Gastrocnemius medialis (tissue), 4 donors: ENCODE measurements at regions not wholly inside any gene's neighbourhood (a gene's known extent, or its start where the extent isn't known, plus 50 kb on each side); places are given as distances from the start of the nearest gene placed in this dataset.

ENCODE experiments used
- ATAC-seq, 2 donors: fragments of 150-250 bp; one replicate each; pipeline ENCODE4 v1.9.1; 2016
- DNase-seq, 2 donors: peaks; one replicate each; pipeline ENCODE4 v3.0.0-alpha.2; 2019
- H3K27ac ChIP-seq, 4 donors: fragments of 200-600 bp; sonication (generic); 1 replicate in 1 of 4; 2 replicates in 3 of 4; pipeline ENCODE4 v1.5.1; 2016 to 2018; ENCODE audit warnings: mild to moderate bottlenecking in 2 of 4, moderate library complexity in 1 of 4
- H3K27me3 ChIP-seq, 3 donors: fragments of 200-600 bp; sonication (generic) in 2 of 3; 1 replicate in 1 of 3; 2 replicates in 2 of 3; pipeline versions ENCODE4 v1.5.1 to v1.6.0; 2016 to 2019; ENCODE audit warnings: mild to moderate bottlenecking in 1 of 3, moderate library complexity in 1 of 3
- H3K36me3 ChIP-seq, 2 donors: fragments of 200-600 bp; sonication (generic) in 1 of 2; one replicate each; pipeline ENCODE4 v1.5.1; 2017 to 2018
- H3K4me1 ChIP-seq, 2 donors: fragments of 200-600 bp; sonication (generic) in 1 of 2; one replicate each; pipeline ENCODE4 v1.5.1; 2016 to 2017; ENCODE audit warnings: mild to moderate bottlenecking in 2 of 2
- H3K4me3 ChIP-seq, 4 donors: fragments of 200-600 bp; sonication (generic) in 3 of 4; 1 replicate in 1 of 4; 2 replicates in 3 of 4; pipeline ENCODE4 v1.5.1; 2016 to 2019; ENCODE audit warnings: mild to moderate bottlenecking in 2 of 4
- H3K9me3 ChIP-seq, 3 donors: fragments of 200-600 bp; sonication (generic) in 2 of 3; 1 replicate in 1 of 3; 2 replicates in 2 of 3; pipeline ENCODE4 v1.5.1; 2016 to 2019
- CTCF ChIP-seq, 5 experiments: fragments of 450-650 bp in 3 of 5; fragments of 200-600 bp in 2 of 5; sonication (generic) in 2 of 5; IDR thresholded peaks in 4 of 5; conservative IDR thresholded peaks in 1 of 5; 1 replicate in 4 of 5; 2 replicates in 1 of 5; pipeline ENCODE4 v1.5.1; 2016 to 2019; ENCODE audit warnings: antibody characterized with exemption in 5 of 5, mild to moderate bottlenecking in 3 of 5, moderate library complexity in 3 of 5
- POLR2A ChIP-seq, 2 donors: fragments of 450-650 bp; IDR thresholded peaks; one replicate each; pipeline ENCODE4 v1.6.1; 2017; ENCODE audit warnings: antibody characterized with exemption in 2 of 2, mild to moderate bottlenecking in 2 of 2, moderate library complexity in 2 of 2
- in situ Hi-C, 4 donors: fragments of 200-750 bp; cut with MboI; loops; one replicate each; pipeline versions ENCODE4 v1.15.0 to v1.8.0; 2017; ENCODE audit warnings: low sequenced_read_pairs in 4 of 4
- intact Hi-C: fragments of 100-400 bp; cut with DNase I; formaldehyde crosslinking; loops from one replicate; pipeline ENCODE4 v1.15.1; 2023; ENCODE audit warnings: low total_unique reads

DNA sequence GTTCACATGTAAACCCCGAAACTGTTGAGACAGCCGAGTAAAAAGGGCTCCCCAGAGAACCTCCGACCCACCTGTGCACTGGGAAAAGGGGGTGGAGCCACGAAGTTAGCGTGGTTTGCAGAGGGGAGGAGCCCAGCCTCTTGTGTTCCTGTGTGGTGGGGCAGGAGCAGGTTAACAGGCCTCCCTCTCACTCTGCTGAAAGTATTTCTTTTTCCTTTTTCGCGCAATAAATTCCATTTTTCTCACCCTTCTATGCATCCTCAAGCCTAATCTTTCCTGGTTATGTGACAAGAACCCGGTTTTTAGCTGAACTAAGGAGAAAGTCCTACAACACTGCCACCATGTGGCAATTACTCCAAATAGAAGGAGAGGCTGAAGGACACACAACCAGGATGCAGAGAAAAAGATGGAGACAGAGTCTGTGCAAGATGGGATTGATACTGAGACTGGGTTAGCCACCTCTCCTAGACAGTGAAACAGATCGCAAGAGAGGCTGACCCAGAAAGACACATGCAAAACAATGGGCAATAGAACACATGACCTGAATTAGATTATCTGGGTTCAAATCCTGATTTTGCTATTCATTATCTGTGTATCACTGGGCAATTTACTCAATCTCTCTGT is 168.7 kb upstream of the PRSS16 start:
- H3K4me3 ChIP-seq, result no peak overlapping the region
- in situ Hi-C loops (loop anchor here in 2 of 4 donors (25.0 kb wide), 1 partner anchor 742 kb away; no protein-coding TSS in a partner anchor), intact Hi-C loops (loop anchor here (2.0 kb wide), 2 partner anchors 472 to 738 kb away; no protein-coding TSS in a partner anchor)
- ATAC-seq (peak in 1 of 2 donors; percentile 47), DNase-seq (no peak)
- H3K27ac ChIP-seq, result no peak overlapping the region
- TF ChIP-seq POLR2A (IDR thresholded peaks at IDR 0.05) (no peak), CTCF (IDR thresholded peaks at IDR 0.05 in 4 of 5, conservative IDR thresholded peaks at IDR 0.05 in 1 of 5) (peak; percentile 27 to 61 (median 50))
- peaks cover 0 to 10% (median 3%) of the 10 kb centered on the region in 3 donors for H3K27me3 ChIP-seq
- no peaks in the 10 kb centered on the region for H3K9me3 ChIP-seq
- no peaks in the 10 kb centered on the region for H3K36me3 ChIP-seq
- no peaks in the 10 kb centered on the region for H3K4me1 ChIP-seq

- ATAC-seq, result no peak
- Histone ChIP-seq H3K4me3 (no peak overlapping the region), H3K36me3 (no peaks in the 10 kb centered on the region), H3K4me1 (no peaks in the 10 kb centered on the region), H3K27me3 (peaks cover 0 to 8% (median 3%) of the 10 kb centered on the region in 3 donors), H3K27ac (no peak overlapping the region), H3K9me3 (no peaks in the 10 kb centered on the region)
- in situ Hi-C loops, result loop anchor here in 2 of 4 donors (10.0 to 25.0 kb wide), 3 partner anchors 466 to 744 kb away; no protein-coding TSS in a partner anchor
- no peak for DNase-seq
- intact Hi-C loops, result no loop called here
- TF ChIP-seq POLR2A (IDR thresholded peaks at IDR 0.05) (no peak), CTCF (IDR thresholded peaks at IDR 0.05 in 4 of 5, conservative IDR thresholded peaks at IDR 0.05 in 1 of 5) (no peak)
These were observed 166.3 kb upstream of the PRSS16 start for GRCh38 chr6:27081188-27081587.

DNA sequence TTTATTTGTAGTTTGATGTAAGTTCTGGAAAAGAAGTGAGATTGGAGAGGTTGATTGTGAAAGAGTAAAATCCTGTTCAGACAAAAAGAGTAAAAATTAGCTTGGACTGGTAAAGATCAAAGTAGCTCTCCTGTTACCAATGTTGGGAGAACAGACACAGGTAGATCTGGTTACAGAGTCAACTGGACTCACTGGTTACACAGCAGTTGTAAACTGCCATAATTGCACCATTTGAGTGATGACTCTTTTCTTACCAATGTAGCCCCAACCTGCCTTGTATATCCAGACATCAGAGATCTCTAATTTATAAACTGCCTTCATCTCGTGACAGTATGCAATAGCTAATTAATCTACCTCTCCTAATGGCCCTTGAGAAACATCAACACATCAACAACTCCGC is 165.6 kb upstream of the PRSS16 start:
- Histone ChIP-seq H3K27ac (no peak overlapping the region), H3K4me3 (no peak overlapping the region), H3K27me3 (peaks cover 0 to 6% (median 3%) of the 10 kb centered on the region in 3 donors), H3K9me3 (no peaks in the 10 kb centered on the region), H3K36me3 (no peaks in the 10 kb centered on the region), H3K4me1 (no peaks in the 10 kb centered on the region)
- TF ChIP-seq POLR2A (IDR thresholded peaks at IDR 0.05), result no peak
- TF ChIP-seq CTCF (IDR thresholded peaks at IDR 0.05 in 4 of 5, conservative IDR thresholded peaks at IDR 0.05 in 1 of 5), result no peak
- in situ Hi-C loops (loop anchor here in 2 of 4 donors (10.0 to 25.0 kb wide), 3 partner anchors 467 to 745 kb away; no protein-coding TSS in a partner anchor), intact Hi-C loops (no loop called here)
- ATAC-seq, result no peak
- DNase-seq, result no peak

- no peak for TF ChIP-seq CTCF (IDR thresholded peaks at IDR 0.05 in 4 of 5, conservative IDR thresholded peaks at IDR 0.05 in 1 of 5)
- DNase-seq (no peak), ATAC-seq (no peak)
- H3K4me3 ChIP-seq, result no peak overlapping the region
- H3K4me1 ChIP-seq, result no peaks in the 10 kb centered on the region
- no peaks in the 10 kb centered on the region for H3K9me3 ChIP-seq
- no peaks in the 10 kb centered on the region for H3K36me3 ChIP-seq
- no peak overlapping the region for H3K27ac ChIP-seq
- in situ Hi-C loops (loop anchor here in 2 of 4 donors (10.0 to 25.0 kb wide), 3 partner anchors 473 to 751 kb away; no protein-coding TSS in a partner anchor), intact Hi-C loops (no loop called here)
- peaks cover 17 to 31% (median 24%) of the 10 kb centered on the region in 3 donors for H3K27me3 ChIP-seq
These were observed 159.4 kb upstream of the PRSS16 start for GRCh38 chr6:27088068-27088467.
